ENCODE measurements at regions not wholly inside any gene's neighbourhood (a gene's known extent, or its start where the extent isn't known, plus 50 kb on each side); places are given as distances from the start of the nearest gene placed in this dataset.

DNA sequence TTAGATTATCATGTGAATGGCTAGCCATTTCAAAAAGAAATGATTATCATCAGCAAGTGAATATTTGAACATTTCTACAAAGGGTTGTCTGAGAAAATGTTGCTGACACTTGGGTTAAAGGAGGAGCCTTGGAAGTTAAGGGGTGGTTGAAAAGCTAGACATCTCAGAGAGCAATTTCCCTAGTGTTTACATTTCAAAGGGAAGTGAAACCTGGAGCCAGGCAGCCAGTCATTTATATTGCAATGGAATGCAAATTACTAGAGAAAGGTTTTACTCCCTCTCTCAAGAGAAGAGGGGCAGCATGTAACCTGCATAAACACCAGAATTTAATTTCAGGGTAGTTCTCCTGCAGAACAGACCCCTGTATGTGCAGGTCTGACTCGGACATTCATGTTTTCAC, 279.0 kb downstream of the SLC16A7 start:
- TF ChIP-seq, protein P1, sequence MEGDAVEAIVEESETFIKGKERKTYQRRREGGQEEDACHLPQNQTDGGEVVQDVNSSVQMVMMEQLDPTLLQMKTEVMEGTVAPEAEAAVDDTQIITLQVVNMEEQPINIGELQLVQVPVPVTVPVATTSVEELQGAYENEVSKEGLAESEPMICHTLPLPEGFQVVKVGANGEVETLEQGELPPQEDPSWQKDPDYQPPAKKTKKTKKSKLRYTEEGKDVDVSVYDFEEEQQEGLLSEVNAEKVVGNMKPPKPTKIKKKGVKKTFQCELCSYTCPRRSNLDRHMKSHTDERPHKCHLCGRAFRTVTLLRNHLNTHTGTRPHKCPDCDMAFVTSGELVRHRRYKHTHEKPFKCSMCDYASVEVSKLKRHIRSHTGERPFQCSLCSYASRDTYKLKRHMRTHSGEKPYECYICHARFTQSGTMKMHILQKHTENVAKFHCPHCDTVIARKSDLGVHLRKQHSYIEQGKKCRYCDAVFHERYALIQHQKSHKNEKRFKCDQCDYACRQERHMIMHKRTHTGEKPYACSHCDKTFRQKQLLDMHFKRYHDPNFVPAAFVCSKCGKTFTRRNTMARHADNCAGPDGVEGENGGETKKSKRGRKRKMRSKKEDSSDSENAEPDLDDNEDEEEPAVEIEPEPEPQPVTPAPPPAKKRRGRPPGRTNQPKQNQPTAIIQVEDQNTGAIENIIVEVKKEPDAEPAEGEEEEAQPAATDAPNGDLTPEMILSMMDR (IDR thresholded peaks at IDR 0.05; ENCODE audit: insufficient read depth, low read depth, low read length), result no peak
- no peak overlapping the region for H3K4me3 ChIP-seq (ENCODE audit: low read depth, low read length)
- DNase-seq (ENCODE audit: low read depth), result peak; percentile 1

DNA sequence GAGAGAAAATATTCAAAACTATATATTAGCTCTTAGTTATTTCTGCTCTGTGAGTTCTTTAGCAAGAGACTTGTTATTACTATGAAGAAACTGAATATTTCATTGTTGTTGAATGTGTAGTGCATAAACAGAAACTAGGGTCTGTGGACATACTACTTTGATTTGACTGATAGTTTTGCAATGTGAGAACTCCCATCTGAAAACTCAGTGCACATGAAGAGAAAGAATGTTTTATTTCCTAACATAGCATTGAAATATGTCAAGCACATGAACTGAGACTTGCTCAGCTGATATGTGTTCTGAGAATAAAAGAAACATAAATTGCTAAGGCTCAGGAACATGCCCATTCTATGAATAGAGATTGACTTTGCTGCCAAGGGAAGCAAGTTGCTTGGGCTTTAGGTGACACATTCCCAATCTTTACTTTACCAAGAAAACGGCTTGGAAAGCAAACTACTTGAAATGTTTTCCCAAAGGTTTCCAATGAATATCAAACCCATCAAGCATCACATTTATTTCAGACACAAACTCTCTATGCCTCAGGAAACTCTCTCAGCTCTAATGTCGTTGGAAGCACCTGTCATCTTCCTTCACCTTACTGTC, 290.4 kb downstream of the SLC16A7 start:
- TF ChIP-seq, protein P1 (IDR thresholded peaks at IDR 0.05; ENCODE audit: insufficient read depth, low read depth, low read length), result no peak
- peak; percentile 3 for DNase-seq (ENCODE audit: low read depth)
- no peak overlapping the region for H3K4me3 ChIP-seq (ENCODE audit: low read depth, low read length)

DNA sequence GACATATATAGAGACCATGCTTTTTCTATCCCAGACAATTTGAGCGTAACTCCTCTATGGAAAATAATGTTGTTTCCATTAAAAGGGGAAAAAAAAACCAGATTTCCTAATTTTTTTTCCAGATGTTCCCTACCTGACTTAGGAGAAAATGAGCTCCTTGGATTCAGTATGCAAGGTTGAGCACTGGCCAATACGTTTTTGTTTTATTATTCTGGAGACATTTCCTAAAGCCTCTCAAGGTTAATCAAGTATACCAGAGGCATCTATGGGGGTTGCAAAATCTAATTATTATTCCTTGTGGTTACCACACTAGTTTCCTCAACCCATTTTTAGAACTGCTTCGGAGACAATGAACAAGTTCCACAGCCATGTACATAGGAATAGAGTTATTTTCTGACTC, 291.3 kb downstream of the SLC16A7 start:
- no peak for DNase-seq (ENCODE audit: low read depth)
- TF ChIP-seq, protein P1 (IDR thresholded peaks at IDR 0.05; ENCODE audit: insufficient read depth, low read depth, low read length), result no peak
- H3K4me3 ChIP-seq (ENCODE audit: low read depth, low read length), result no peak overlapping the region

DNA sequence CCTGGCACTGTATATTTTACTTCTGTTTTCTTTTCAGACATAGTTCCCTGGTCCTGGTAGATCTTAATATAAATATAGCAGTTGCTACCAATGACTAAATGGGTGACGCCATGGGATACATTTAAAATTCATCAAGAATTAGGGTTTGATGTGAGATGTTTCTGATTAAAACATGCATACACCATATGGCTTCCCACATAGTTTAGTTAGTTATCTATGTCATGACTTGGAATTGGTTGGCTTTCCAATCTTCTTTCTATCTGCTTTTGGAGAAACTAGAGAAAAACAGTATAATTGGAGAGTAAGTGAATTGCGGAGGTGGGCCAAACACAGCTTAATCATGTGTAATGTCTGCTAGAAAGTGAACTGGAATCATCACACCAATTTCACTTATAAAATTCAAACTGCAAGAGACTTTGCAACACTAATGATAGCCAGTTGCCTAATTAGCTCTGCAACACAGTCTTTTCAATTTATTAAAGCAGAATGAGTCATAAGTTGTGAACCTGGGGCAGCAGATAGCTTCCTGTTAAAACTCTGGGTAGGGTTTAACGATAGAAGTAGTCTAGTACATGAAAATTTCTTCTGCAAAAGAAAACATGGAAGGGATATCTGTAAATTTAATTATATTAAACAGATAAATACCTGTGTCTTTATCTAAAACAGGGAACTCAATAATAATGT, 295.2 kb downstream of the SLC16A7 start:
- TF ChIP-seq, protein P1 (IDR thresholded peaks at IDR 0.05; ENCODE audit: insufficient read depth, low read depth, low read length), result no peak
- DNase-seq (ENCODE audit: low read depth), result peak; percentile 1
- no peak overlapping the region for H3K4me3 ChIP-seq (ENCODE audit: low read depth, low read length)

DNA sequence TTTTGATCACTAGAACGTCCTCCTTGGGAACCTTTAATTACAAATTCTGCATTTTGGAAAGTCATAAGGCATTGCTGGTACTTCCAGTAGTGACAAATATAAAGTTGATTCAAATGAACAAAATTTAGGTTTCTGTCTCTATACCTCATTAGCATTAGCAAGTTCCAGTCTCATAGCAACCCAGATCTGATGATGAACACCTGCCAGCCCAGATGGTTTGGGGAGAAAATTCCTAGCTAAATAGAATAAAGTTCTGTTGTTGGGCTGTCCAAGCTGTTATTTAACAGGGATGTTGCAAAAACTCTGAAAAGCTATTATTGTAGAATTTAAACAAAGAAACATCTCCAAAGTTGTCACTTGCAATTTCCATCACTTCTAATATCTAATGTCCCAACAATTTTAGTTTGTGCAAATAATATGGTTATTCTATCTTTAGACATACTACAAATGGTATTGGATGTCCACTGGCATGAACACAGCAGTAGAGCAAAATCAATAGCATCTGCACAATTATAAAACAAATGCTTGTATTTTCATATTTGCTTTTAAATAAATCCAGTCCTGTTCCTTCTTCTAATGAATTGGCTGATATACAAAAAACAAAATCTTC, 299.4 kb downstream of the SLC16A7 start:
- TF ChIP-seq, protein P1 (IDR thresholded peaks at IDR 0.05; ENCODE audit: insufficient read depth, low read depth, low read length), result no peak
- no peak for DNase-seq (ENCODE audit: low read depth)
- no peak overlapping the region for H3K4me3 ChIP-seq (ENCODE audit: low read depth, low read length)

DNA sequence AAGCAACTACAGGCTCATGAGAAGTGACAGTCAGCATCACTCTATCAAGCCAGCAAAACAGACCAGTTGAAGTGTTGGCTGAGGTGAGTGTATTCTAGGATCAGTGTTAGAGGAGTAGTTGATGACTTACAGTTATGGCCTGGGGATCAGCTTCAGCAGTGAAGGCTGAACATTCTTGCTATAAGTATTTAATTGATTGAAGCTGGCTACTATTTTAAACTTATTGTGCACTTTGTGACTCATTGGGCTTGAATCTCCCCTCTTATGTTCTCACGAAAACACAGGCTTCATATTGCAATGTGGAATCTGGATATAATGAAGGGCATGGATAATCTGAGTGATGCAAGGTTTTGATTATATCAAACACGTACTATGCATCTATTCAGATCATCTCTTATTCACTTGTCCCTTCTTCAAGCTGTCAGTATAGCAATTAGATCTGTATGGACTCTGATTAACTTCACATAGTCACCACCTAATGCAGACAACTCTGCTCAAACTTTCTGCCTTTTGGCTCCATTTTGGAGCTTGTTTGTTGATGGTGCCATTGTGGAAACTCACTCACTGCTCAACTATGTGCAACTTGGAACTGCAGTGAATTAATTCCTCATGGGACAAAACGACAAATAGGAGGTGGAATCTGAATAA, 309.2 kb downstream of the SLC16A7 start:
- DNase-seq (ENCODE audit: low read depth), result no peak
- no peak overlapping the region for H3K4me3 ChIP-seq (ENCODE audit: low read depth, low read length)
- TF ChIP-seq, protein P1 (IDR thresholded peaks at IDR 0.05; ENCODE audit: insufficient read depth, low read depth, low read length), result no peak
